HL-60 (cell line): ENCODE measurements at regions not wholly inside any gene's neighbourhood (a gene's known extent, or its start where the extent isn't known, plus 50 kb on each side); places are given as distances from the start of the nearest gene placed in this dataset.
"Not testable (repeated sequence)": the region's sequence is repeated elsewhere in the genome, so short reads cannot be mapped to it uniquely, and the experiment has no call there.

Experiments
- DNase-seq, 2 experiments: peaks; one replicate each; pipeline ENCODE4 v3.0.0-alpha.2; 2010 to 2020; ENCODE audit warnings: low read depth in 1 of 2, low spot score in 1 of 2
- H3K27ac ChIP-seq: fragments of 250-450 bp; sonication (Bioruptor Pico); replicated peaks from 2 replicates; pipeline ENCODE4 v1.5.1; 2020; ENCODE audit warnings: mild to moderate bottlenecking, moderate library complexity
- H3K27me3 ChIP-seq: fragments of 250-450 bp; sonication (Bioruptor Pico); 2 replicates; pipeline ENCODE4 v1.5.1; 2021; ENCODE audit warnings: mild to moderate bottlenecking, moderate library complexity; ENCODE audit not compliant: insufficient read depth, poor library complexity, severe bottlenecking
- H3K4me3 ChIP-seq: replicated peaks from 2 replicates; pipeline ENCODE4 v1.5.1; 2011; ENCODE audit warnings: mild to moderate bottlenecking, control low read depth, low read length; ENCODE audit not compliant: insufficient read depth
- CTCF ChIP-seq: IDR thresholded peaks from one replicate; pipeline ENCODE4 v1.5.1; 2011; ENCODE audit warnings: low read length, control low read depth, inconsistent platforms; ENCODE audit not compliant: insufficient read depth
- GABPA ChIP-seq: IDR thresholded peaks from 2 replicates; pipeline ENCODE4 v1.6.1; 2012; ENCODE audit warnings: low read depth
- POLR2AphosphoS5 ChIP-seq: IDR thresholded peaks from 2 replicates; pipeline ENCODE4 v1.6.1; 2012; ENCODE audit warnings: low read depth
- SPI1 ChIP-seq: IDR thresholded peaks from 2 replicates; pipeline ENCODE4 v1.6.1; 2012; ENCODE audit warnings: low read depth, mild to moderate bottlenecking, borderline replicate concordance
- TF ChIP-seq, protein P1 (sequence below): IDR thresholded peaks from 2 replicates; pipeline ENCODE4 v1.6.1; 2012; ENCODE audit warnings: low read depth; ENCODE audit not compliant: insufficient replicate concordance

- not testable (repeated sequence) for H3K27ac ChIP-seq, H3K27me3 ChIP-seq, H3K4me3 ChIP-seq, DNase-seq
These were observed 169.0 kb downstream of the USP22 start for GRCh38 chr17:20873688-20874328.

DNA sequence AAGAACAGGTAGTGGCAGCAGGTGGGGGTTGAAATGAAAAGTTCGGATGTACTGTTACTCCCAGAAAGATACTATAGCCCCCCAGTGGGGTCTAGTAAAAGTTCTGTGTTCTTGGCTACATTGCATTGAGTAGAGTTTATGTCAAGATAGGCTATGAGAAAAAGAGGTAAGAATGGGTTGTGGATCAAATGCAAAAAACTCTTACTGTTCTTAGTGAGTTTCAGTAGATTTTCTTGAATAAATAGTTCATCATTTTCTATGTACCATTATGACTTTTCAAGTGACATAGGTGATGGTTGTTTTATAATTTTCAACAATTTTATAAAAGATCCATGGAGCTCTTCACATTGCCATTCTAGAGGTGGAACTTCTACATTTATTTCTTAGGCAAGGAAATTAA lies 165.4 kb downstream of the USP22 start:
- not testable (repeated sequence) for H3K27ac ChIP-seq, DNase-seq, H3K4me3 ChIP-seq, H3K27me3 ChIP-seq

DNA sequence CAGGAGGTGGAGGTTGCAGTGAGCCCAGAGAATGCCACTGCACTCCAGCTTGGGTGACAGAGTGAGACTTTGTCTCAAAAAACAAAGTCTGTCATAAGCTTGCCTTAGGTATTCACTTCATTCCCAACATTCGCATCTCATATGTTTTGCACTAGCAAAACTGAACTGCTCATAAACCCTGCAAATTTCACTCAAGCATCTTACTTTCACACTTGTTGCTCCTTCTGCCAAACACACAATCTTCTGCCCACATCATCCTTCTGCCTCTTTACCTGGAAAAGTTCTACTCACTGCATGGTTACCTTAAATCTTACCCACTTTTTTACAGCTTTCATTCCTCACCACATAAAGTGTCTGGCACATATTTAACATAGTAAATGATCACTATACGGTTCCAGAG lies 152.5 kb downstream of the USP22 start:
- TF ChIP-seq POLR2AphosphoS5 (no peak), SPI1 (no peak), GABPA (no peak), CTCF (no peak)
- TF ChIP-seq, protein P1, sequence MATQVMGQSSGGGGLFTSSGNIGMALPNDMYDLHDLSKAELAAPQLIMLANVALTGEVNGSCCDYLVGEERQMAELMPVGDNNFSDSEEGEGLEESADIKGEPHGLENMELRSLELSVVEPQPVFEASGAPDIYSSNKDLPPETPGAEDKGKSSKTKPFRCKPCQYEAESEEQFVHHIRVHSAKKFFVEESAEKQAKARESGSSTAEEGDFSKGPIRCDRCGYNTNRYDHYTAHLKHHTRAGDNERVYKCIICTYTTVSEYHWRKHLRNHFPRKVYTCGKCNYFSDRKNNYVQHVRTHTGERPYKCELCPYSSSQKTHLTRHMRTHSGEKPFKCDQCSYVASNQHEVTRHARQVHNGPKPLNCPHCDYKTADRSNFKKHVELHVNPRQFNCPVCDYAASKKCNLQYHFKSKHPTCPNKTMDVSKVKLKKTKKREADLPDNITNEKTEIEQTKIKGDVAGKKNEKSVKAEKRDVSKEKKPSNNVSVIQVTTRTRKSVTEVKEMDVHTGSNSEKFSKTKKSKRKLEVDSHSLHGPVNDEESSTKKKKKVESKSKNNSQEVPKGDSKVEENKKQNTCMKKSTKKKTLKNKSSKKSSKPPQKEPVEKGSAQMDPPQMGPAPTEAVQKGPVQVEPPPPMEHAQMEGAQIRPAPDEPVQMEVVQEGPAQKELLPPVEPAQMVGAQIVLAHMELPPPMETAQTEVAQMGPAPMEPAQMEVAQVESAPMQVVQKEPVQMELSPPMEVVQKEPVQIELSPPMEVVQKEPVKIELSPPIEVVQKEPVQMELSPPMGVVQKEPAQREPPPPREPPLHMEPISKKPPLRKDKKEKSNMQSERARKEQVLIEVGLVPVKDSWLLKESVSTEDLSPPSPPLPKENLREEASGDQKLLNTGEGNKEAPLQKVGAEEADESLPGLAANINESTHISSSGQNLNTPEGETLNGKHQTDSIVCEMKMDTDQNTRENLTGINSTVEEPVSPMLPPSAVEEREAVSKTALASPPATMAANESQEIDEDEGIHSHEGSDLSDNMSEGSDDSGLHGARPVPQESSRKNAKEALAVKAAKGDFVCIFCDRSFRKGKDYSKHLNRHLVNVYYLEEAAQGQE, result no peak
- Histone ChIP-seq H3K27ac (no peak overlapping the region), H3K27me3 (no peaks in the 10 kb centered on the region), H3K4me3 (no peak overlapping the region)
- DNase-seq, result no peak

DNA sequence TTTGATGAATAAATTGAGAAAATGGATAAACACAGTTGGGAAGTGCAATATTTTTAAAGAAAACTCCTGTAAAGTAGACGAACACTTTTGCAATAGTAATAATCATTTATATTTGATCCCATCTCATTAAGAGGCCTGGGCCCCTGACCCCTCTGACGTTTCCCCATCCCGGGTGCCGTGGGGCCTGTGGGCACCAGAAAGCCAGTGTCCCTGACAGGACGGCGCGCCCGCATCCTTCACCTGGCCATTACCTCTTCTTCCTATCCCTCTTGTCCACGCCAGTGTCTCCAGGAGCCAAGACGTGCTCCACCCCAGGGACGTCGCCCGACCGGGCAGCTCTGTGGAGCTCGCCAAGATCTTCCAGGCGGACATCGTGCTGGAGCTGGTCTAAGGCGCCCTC lies 147.4 kb downstream of the USP22 start:
- not testable (repeated sequence) for H3K4me3 ChIP-seq, H3K27me3 ChIP-seq, H3K27ac ChIP-seq, DNase-seq

DNA sequence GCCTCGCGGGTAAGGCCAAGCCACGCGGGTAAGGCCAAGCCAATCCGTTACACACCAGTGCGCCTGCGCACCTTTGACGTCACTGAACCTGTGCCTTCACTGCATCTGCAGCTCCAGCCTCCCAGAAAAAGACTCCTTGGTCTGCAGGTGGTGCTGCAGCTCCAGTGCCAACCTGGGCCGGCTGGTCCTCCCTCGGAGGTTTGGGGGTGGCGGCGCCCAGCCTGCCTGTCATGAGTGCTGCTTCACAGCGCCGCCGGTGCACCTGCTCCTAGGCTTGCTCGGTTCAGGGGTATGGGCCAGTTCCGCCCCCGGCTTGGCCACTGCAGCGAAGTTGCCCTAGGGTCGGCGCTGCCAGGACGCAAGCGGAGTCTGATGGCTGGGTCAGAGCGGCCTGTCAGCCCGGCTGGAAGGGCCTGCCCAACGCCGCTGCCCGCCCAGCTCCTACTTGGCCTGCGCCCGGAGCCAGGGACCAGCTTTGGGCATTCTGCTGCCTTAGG lies 146.6 kb downstream of the USP22 start:
- Histone ChIP-seq H3K27me3 (no peaks in the 10 kb centered on the region), H3K27ac (no peak overlapping the region), H3K4me3 (no peak overlapping the region)
- DNase-seq, result no peak
- TF ChIP-seq SPI1, result no peak
- no peak for TF ChIP-seq POLR2AphosphoS5
- TF ChIP-seq, protein P1, result no peak
- TF ChIP-seq CTCF, result no peak
- TF ChIP-seq GABPA, result no peak

DNA sequence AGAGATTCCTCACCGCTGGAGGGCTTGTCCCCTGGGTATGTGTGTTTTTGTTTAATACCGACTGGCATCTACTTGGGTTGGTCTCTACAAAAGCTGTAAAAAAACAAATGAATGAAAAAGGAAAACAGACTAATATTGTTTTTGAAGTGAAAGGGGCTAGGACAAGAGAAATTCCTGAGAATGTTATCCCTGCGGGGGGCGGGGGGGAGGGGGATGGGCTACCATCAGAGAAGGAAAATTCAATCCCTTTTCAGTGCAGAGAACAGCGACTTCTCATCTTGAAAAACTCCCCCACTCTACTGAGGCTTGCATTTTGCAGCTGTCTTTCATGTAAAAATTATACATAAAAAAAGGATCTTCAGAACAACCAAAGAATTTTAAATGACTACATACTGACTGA lies 144.1 kb downstream of the USP22 start:
- H3K27ac ChIP-seq, H3K4me3 ChIP-seq, DNase-seq: not testable (repeated sequence)

GRCh38 chr17:20902496-20902895 lies 140.3 kb downstream of the USP22 start:
- H3K27me3 ChIP-seq, H3K4me3 ChIP-seq, DNase-seq, H3K27ac ChIP-seq: not testable (repeated sequence)

More for the DNA sequence above, 144.1 kb downstream of the USP22 start:
- H3K27me3 ChIP-seq, result not testable (repeated sequence)

GRCh38 chr17:20903549-20903948 lies 139.3 kb downstream of the USP22 start:
- not testable (repeated sequence) for H3K27me3 ChIP-seq, H3K4me3 ChIP-seq, DNase-seq, H3K27ac ChIP-seq
